Activated T-cell treated with anti-CD3 and anti-CD28 coated beads, Interleukin-2, amount 50 U/mL, for 72 hours (primary cell): ENCODE measurements at regions not wholly inside any gene's neighbourhood (a gene's known extent, or its start where the extent isn't known, plus 50 kb on each side); places are given as distances from the start of the nearest gene placed in this dataset.
"Not testable (repeated sequence)": the region's sequence is repeated elsewhere in the genome, so short reads cannot be mapped to it uniquely, and the experiment has no call there.

Source experiments
- ATAC-seq, 2 donors: fragments of 150-1000 bp; cut with Tn5 transposase; replicated peaks in 1 of 2; 2 replicates each; pipeline ENCODE4 v1.10.0; 2021; ENCODE audit warnings: moderate library complexity in 2 of 2, mild to moderate bottlenecking in 1 of 2
- DNase-seq, 2 donors: peaks; one replicate each; pipeline ENCODE4 v3.0.0; 2021 to 2022; ENCODE audit warnings: mixed read lengths in 1 of 2
- H3K27ac Mint-ChIP-seq: one replicate; pipeline ENCODE4 v1.8.0; 2022; ENCODE audit warnings: mild to moderate bottlenecking, moderate library complexity, mixed read lengths
- H3K27me3 Mint-ChIP-seq: one replicate; pipeline ENCODE4 v1.8.0; 2022; ENCODE audit warnings: low read depth, mixed read lengths
- H3K36me3 Mint-ChIP-seq, 2 donors: one replicate each; pipeline ENCODE4 v1.8.0; 2022; ENCODE audit warnings: mixed read lengths in 2 of 2, mild to moderate bottlenecking in 1 of 2; ENCODE audit not compliant: insufficient read depth in 2 of 2
- H3K4me1 Mint-ChIP-seq: one replicate; pipeline ENCODE4 v1.8.0; 2022; ENCODE audit warnings: low read depth, mixed read lengths
- H3K4me3 Mint-ChIP-seq, 2 donors: one replicate each; pipeline ENCODE4 v1.8.0; 2022; ENCODE audit warnings: mild to moderate bottlenecking in 2 of 2, mixed read lengths in 2 of 2, moderate library complexity in 2 of 2
- H3K9me3 Mint-ChIP-seq, 2 donors: one replicate each; pipeline ENCODE4 v1.8.0; 2022; ENCODE audit warnings: mixed read lengths in 2 of 2

- H3K9me3 Mint-ChIP-seq, ATAC-seq, H3K36me3 Mint-ChIP-seq, H3K4me1 Mint-ChIP-seq, H3K27me3 Mint-ChIP-seq, H3K27ac Mint-ChIP-seq, DNase-seq, H3K4me3 Mint-ChIP-seq: not testable (repeated sequence)
Observed at GRCh38 chr16:9166326-9166993, 75.0 kb downstream of the HAPSTR1 start.

- Mint-ChIP-seq H3K4me3 (no peak overlapping the region), H3K27ac (no peak overlapping the region), H3K27me3 (no peaks in the 10 kb centered on the region), H3K4me1 (no peaks in the 10 kb centered on the region), H3K9me3 (no peaks in the 10 kb centered on the region), H3K36me3 (no peaks in the 10 kb centered on the region)
- no peak for DNase-seq
- no peak for ATAC-seq
Observed at GRCh38 chr16:9169094-9169493, 77.7 kb downstream of the HAPSTR1 start.

- Mint-ChIP-seq H3K27ac (no peak overlapping the region), H3K4me3 (no peak overlapping the region), H3K36me3 (no peaks in the 10 kb centered on the region), H3K4me1 (no peaks in the 10 kb centered on the region), H3K27me3 (no peaks in the 10 kb centered on the region), H3K9me3 (no peaks in the 10 kb centered on the region)
- DNase-seq = no peak
- ATAC-seq = no peak
Observed at GRCh38 chr16:9170470-9170869, 79.0 kb downstream of the HAPSTR1 start.

- no peaks in the 10 kb centered on the region for H3K9me3 Mint-ChIP-seq
Observed at GRCh38 chr16:9176547-9177418, 85.3 kb downstream of the HAPSTR1 start.

GRCh38 chr16:9177861-9178260 is 86.4 kb downstream of the HAPSTR1 start:
- Mint-ChIP-seq H3K36me3 (no peaks in the 10 kb centered on the region), H3K9me3 (no peaks in the 10 kb centered on the region), H3K27me3 (peaks cover 9% of the 10 kb centered on the region), H3K4me1 (no peaks in the 10 kb centered on the region), H3K27ac (no peak overlapping the region), H3K4me3 (no peak overlapping the region)
- no peak for DNase-seq
- ATAC-seq = no peak

More at GRCh38 chr16:9176547-9177418, 85.3 kb downstream of the HAPSTR1 start:
- Mint-ChIP-seq H3K36me3 (no peaks in the 10 kb centered on the region), H3K27me3 (peaks cover 5% of the 10 kb centered on the region), H3K4me3 (no peak overlapping the region), H3K27ac (no peak overlapping the region), H3K4me1 (no peaks in the 10 kb centered on the region)
- DNase-seq = no peak
- no peak for ATAC-seq

GRCh38 chr16:9183682-9184353 is 92.4 kb downstream of the HAPSTR1 start:
- DNase-seq (no peak), ATAC-seq (no peak)
- no peaks in the 10 kb centered on the region for H3K9me3 Mint-ChIP-seq
- H3K4me3 Mint-ChIP-seq = no peak overlapping the region
- H3K27ac Mint-ChIP-seq = no peak overlapping the region
- H3K27me3 Mint-ChIP-seq = peaks cover 11% of the 10 kb centered on the region
- H3K36me3 Mint-ChIP-seq = peaks cover 0 to 2% of the 10 kb centered on the region in 2 donors
- H3K4me1 Mint-ChIP-seq = no peaks in the 10 kb centered on the region

GRCh38 chr16:9184354-9184690 is 92.9 kb downstream of the HAPSTR1 start:
- H3K4me1 Mint-ChIP-seq = no peaks in the 10 kb centered on the region
- H3K9me3 Mint-ChIP-seq = no peaks in the 10 kb centered on the region
- no peak overlapping the region for H3K4me3 Mint-ChIP-seq
- ATAC-seq (no peak), DNase-seq (no peak)
- H3K27ac Mint-ChIP-seq = no peak overlapping the region
- peaks cover 11% of the 10 kb centered on the region for H3K27me3 Mint-ChIP-seq
- H3K36me3 Mint-ChIP-seq = peaks cover 0 to 2% of the 10 kb centered on the region in 2 donors

GRCh38 chr16:9185381-9185780 is 93.9 kb downstream of the HAPSTR1 start:
- Mint-ChIP-seq H3K9me3 (no peaks in the 10 kb centered on the region), H3K4me1 (no peaks in the 10 kb centered on the region), H3K36me3 (peaks cover 0 to 2% of the 10 kb centered on the region in 2 donors), H3K27me3 (peaks cover 11% of the 10 kb centered on the region), H3K4me3 (no peak overlapping the region), H3K27ac (no peak overlapping the region)
- ATAC-seq (no peak), DNase-seq (no peak)

- DNase-seq = no peak
- Mint-ChIP-seq H3K9me3 (no peaks in the 10 kb centered on the region), H3K36me3 (peaks cover 0 to 2% of the 10 kb centered on the region in 2 donors), H3K27ac (no peak overlapping the region), H3K4me3 (no peak overlapping the region), H3K27me3 (peaks cover 6% of the 10 kb centered on the region), H3K4me1 (no peaks in the 10 kb centered on the region)
- ATAC-seq = no peak
Observed at GRCh38 chr16:9186061-9186460, 94.6 kb downstream of the HAPSTR1 start.

GRCh38 chr16:9188721-9189120 is 97.3 kb downstream of the HAPSTR1 start:
- no peak overlapping the region for H3K27ac Mint-ChIP-seq
- no peak for ATAC-seq
- no peak overlapping the region for H3K4me3 Mint-ChIP-seq
- peaks cover 0 to 2% of the 10 kb centered on the region in 2 donors for H3K36me3 Mint-ChIP-seq
- no peaks in the 10 kb centered on the region for H3K9me3 Mint-ChIP-seq
- H3K4me1 Mint-ChIP-seq = no peaks in the 10 kb centered on the region
- H3K27me3 Mint-ChIP-seq = no peaks in the 10 kb centered on the region
- no peak for DNase-seq

- Mint-ChIP-seq H3K27ac (no peak overlapping the region), H3K4me3 (no peak overlapping the region), H3K9me3 (no peaks in the 10 kb centered on the region), H3K4me1 (no peaks in the 10 kb centered on the region), H3K36me3 (no peaks in the 10 kb centered on the region), H3K27me3 (no peaks in the 10 kb centered on the region)
- ATAC-seq (no peak), DNase-seq (no peak)
Observed at GRCh38 chr16:9191274-9191850, 99.9 kb downstream of the HAPSTR1 start.

- no peak overlapping the region for H3K4me3 Mint-ChIP-seq
- no peaks in the 10 kb centered on the region for H3K4me1 Mint-ChIP-seq
Observed at GRCh38 chr16:9192746-9193145, 101.3 kb downstream of the HAPSTR1 start.

GRCh38 chr16:9195287-9195686 is 103.8 kb downstream of the HAPSTR1 start:
- no peak for DNase-seq
- Mint-ChIP-seq H3K27ac (no peak overlapping the region), H3K4me1 (no peaks in the 10 kb centered on the region), H3K27me3 (peaks cover 13% of the 10 kb centered on the region), H3K4me3 (no peak overlapping the region), H3K36me3 (no peaks in the 10 kb centered on the region), H3K9me3 (no peaks in the 10 kb centered on the region)
- no peak for ATAC-seq

More at GRCh38 chr16:9192746-9193145, 101.3 kb downstream of the HAPSTR1 start:
- ATAC-seq = no peak
- Mint-ChIP-seq H3K36me3 (no peaks in the 10 kb centered on the region), H3K9me3 (no peaks in the 10 kb centered on the region), H3K27ac (no peak overlapping the region), H3K27me3 (no peaks in the 10 kb centered on the region)
- no peak for DNase-seq
